Astrocyte (in vitro differentiated cells and primary cell): ENCODE measurements at regions not wholly inside any gene's neighbourhood (a gene's known extent, or its start where the extent isn't known, plus 50 kb on each side); places are given as distances from the start of the nearest gene placed in this dataset.

Experiments
- DNase-seq: peaks from one replicate; pipeline ENCODE4 v3.0.0-alpha.2; 2010; ENCODE audit warnings: low read depth
- FAIRE-seq: peaks from 2 replicates; lab custom pipeline; 2011; peaks lifted over from hg19 to GRCh38; lab: Jason Lieb, UNC
- H2AFZ ChIP-seq: 2 replicates; pipeline ENCODE4 v1.6.0; 2012; ENCODE audit warnings: low read depth, low read length, inconsistent platforms
- H3K27ac ChIP-seq: 2 replicates; pipeline ENCODE4 v1.5.1; 2011; ENCODE audit warnings: low read depth, low read length, inconsistent platforms
- H3K27me3 ChIP-seq: 2 replicates; pipeline ENCODE4 v1.6.0; 2011; ENCODE audit warnings: low read length, inconsistent platforms; ENCODE audit not compliant: insufficient read depth
- H3K36me3 ChIP-seq: 2 replicates; pipeline ENCODE4 v1.5.1; 2011; ENCODE audit warnings: low read length, inconsistent platforms; ENCODE audit not compliant: insufficient read depth
- H3K4me1 ChIP-seq: 2 replicates; pipeline ENCODE4 v1.5.1; 2011; ENCODE audit warnings: low read length, inconsistent platforms; ENCODE audit not compliant: insufficient read depth
- H3K4me2 ChIP-seq: 2 replicates; pipeline ENCODE4 v1.6.0; 2012; ENCODE audit warnings: low read length, inconsistent platforms
- H3K4me3 ChIP-seq: 2 replicates; pipeline ENCODE4 v1.5.1; 2011; ENCODE audit warnings: low read depth, mild to moderate bottlenecking, low read length, inconsistent platforms; ENCODE audit not compliant: insufficient read depth
- H3K79me2 ChIP-seq: 2 replicates; pipeline ENCODE4 v1.6.0; 2012; ENCODE audit warnings: mild to moderate bottlenecking, low read length, inconsistent platforms; ENCODE audit not compliant: insufficient read depth
- H3K9ac ChIP-seq: 2 replicates; pipeline ENCODE4 v1.6.0; 2012; ENCODE audit warnings: mild to moderate bottlenecking, low read length, inconsistent platforms
- H3K9me3 ChIP-seq: 2 replicates; pipeline ENCODE4 v1.5.1; 2012; ENCODE audit warnings: low read depth, mild to moderate bottlenecking, low read length, inconsistent platforms; ENCODE audit not compliant: insufficient read depth
- H4K20me1 ChIP-seq: 2 replicates; pipeline ENCODE4 v1.6.0; 2012; ENCODE audit warnings: low read length, inconsistent platforms; ENCODE audit not compliant: insufficient read depth
- H3K27ac Mint-ChIP-seq: one replicate; pipeline ENCODE4 v1.8.0; 2021; ENCODE audit warnings: mild to moderate bottlenecking, mixed read lengths; ENCODE audit not compliant: unreplicated experiment
- H3K27me3 Mint-ChIP-seq: one replicate; pipeline ENCODE4 v1.8.0; 2021; ENCODE audit warnings: low read depth, mixed read lengths; ENCODE audit not compliant: unreplicated experiment
- H3K36me3 Mint-ChIP-seq: one replicate; pipeline ENCODE4 v1.8.0; 2021; ENCODE audit warnings: low read depth, mixed read lengths; ENCODE audit not compliant: unreplicated experiment
- H3K4me1 Mint-ChIP-seq: one replicate; pipeline ENCODE4 v1.8.0; 2021; ENCODE audit warnings: low read depth, mixed read lengths; ENCODE audit not compliant: unreplicated experiment
- H3K4me3 Mint-ChIP-seq: one replicate; pipeline ENCODE4 v1.8.0; 2021; ENCODE audit warnings: mild to moderate bottlenecking, moderate library complexity, mixed read lengths; ENCODE audit not compliant: unreplicated experiment
- H3K9me3 Mint-ChIP-seq: one replicate; pipeline ENCODE4 v1.8.0; 2021; ENCODE audit warnings: mild to moderate bottlenecking, mixed read lengths; ENCODE audit not compliant: unreplicated experiment
- CTCF ChIP-seq: IDR thresholded peaks from 2 replicates; pipeline ENCODE4 v1.5.1; 2011; ENCODE audit warnings: low read depth, mild to moderate bottlenecking, inconsistent platforms, low read length, moderate library complexity; ENCODE audit not compliant: insufficient read depth
- EZH2 ChIP-seq: IDR thresholded peaks from 2 replicates; pipeline ENCODE4 v1.6.1; 2012; ENCODE audit warnings: mild to moderate bottlenecking, low read length, inconsistent platforms; ENCODE audit not compliant: insufficient read depth

GRCh38 chr4:33029976-33030375 lies 2309.8 kb downstream of the PCDH7 start:
- H3K27ac Mint-ChIP-seq = no peak overlapping the region
- no peaks in the 10 kb centered on the region for H4K20me1 ChIP-seq
- H3K4me1 ChIP-seq = no peaks in the 10 kb centered on the region
- no peak for FAIRE-seq
- no peak overlapping the region for H3K27ac ChIP-seq
- H3K27me3 ChIP-seq = no peaks in the 10 kb centered on the region
- H3K4me1 Mint-ChIP-seq = no peaks in the 10 kb centered on the region
- no peaks in the 10 kb centered on the region for H3K36me3 Mint-ChIP-seq
- no peak for TF ChIP-seq CTCF
- no peak for TF ChIP-seq EZH2
- H3K9me3 ChIP-seq = no peaks in the 10 kb centered on the region
- H3K27me3 Mint-ChIP-seq = no peaks in the 10 kb centered on the region
- H3K4me2 ChIP-seq = no peak overlapping the region
- H3K79me2 ChIP-seq = no peaks in the 10 kb centered on the region
- no peaks in the 10 kb centered on the region for H3K9me3 Mint-ChIP-seq
- no peaks in the 10 kb centered on the region for H3K36me3 ChIP-seq
- H3K9ac ChIP-seq = no peak overlapping the region
- H2AFZ ChIP-seq = no peak overlapping the region
- no peak overlapping the region for H3K4me3 ChIP-seq
- no peak overlapping the region for H3K4me3 Mint-ChIP-seq
- DNase-seq = no peak

- H3K36me3 Mint-ChIP-seq = no peaks in the 10 kb centered on the region
- H3K4me3 Mint-ChIP-seq = no peak overlapping the region
- no peak overlapping the region for H3K9ac ChIP-seq
- no peaks in the 10 kb centered on the region for H3K79me2 ChIP-seq
- no peaks in the 10 kb centered on the region for H4K20me1 ChIP-seq
- no peaks in the 10 kb centered on the region for H3K27me3 Mint-ChIP-seq
- no peaks in the 10 kb centered on the region for H3K4me1 ChIP-seq
- TF ChIP-seq CTCF (no peak), EZH2 (no peak)
- H3K9me3 ChIP-seq = no peaks in the 10 kb centered on the region
- H2AFZ ChIP-seq = no peak overlapping the region
- no peaks in the 10 kb centered on the region for H3K27me3 ChIP-seq
- no peak for DNase-seq
- no peak overlapping the region for H3K4me2 ChIP-seq
- no peaks in the 10 kb centered on the region for H3K36me3 ChIP-seq
- H3K4me3 ChIP-seq = no peak overlapping the region
- no peaks in the 10 kb centered on the region for H3K9me3 Mint-ChIP-seq
- H3K4me1 Mint-ChIP-seq = no peaks in the 10 kb centered on the region
- no peak overlapping the region for H3K27ac Mint-ChIP-seq
- H3K27ac ChIP-seq = no peak overlapping the region
- FAIRE-seq = no peak
Observed at GRCh38 chr4:33031328-33031727, 2311.2 kb downstream of the PCDH7 start.

- no peak for TF ChIP-seq EZH2
- no peak for TF ChIP-seq CTCF
- H3K36me3 ChIP-seq = no peaks in the 10 kb centered on the region
- H2AFZ ChIP-seq = no peak overlapping the region
- Mint-ChIP-seq H3K27me3 (no peaks in the 10 kb centered on the region), H3K9me3 (no peaks in the 10 kb centered on the region), H3K4me3 (no peak overlapping the region), H3K36me3 (no peaks in the 10 kb centered on the region), H3K27ac (no peak overlapping the region), H3K4me1 (peaks cover 5% of the 10 kb centered on the region)
- H3K9ac ChIP-seq = no peak overlapping the region
- no peak overlapping the region for H3K27ac ChIP-seq
- H3K9me3 ChIP-seq = no peaks in the 10 kb centered on the region
- FAIRE-seq (no peak), DNase-seq (no peak)
- no peaks in the 10 kb centered on the region for H3K4me1 ChIP-seq
- no peaks in the 10 kb centered on the region for H4K20me1 ChIP-seq
- no peak overlapping the region for H3K4me2 ChIP-seq
- no peaks in the 10 kb centered on the region for H3K27me3 ChIP-seq
- no peak overlapping the region for H3K4me3 ChIP-seq
- no peaks in the 10 kb centered on the region for H3K79me2 ChIP-seq
Observed at GRCh38 chr4:33037464-33037863, 2317.3 kb downstream of the PCDH7 start.
